NB4 (cell line): ENCODE measurements at regions not wholly inside any gene's neighbourhood (a gene's known extent, or its start where the extent isn't known, plus 50 kb on each side); places are given as distances from the start of the nearest gene placed in this dataset.

Experiments
- DNase-seq: peaks from one replicate; pipeline ENCODE4 v3.0.0; 2010; ENCODE audit warnings: low read depth
- H3K4me3 ChIP-seq: one replicate; pipeline ENCODE4 v1.5.1; 2011; ENCODE audit warnings: mild to moderate bottlenecking, low read depth, low read length, moderate library complexity
- CTCF ChIP-seq: IDR thresholded peaks from one replicate; pipeline ENCODE4 v1.5.1; 2012; ENCODE audit warnings: low read depth, low read length
- MAX ChIP-seq: IDR thresholded peaks from 2 replicates; pipeline ENCODE4 v1.6.1; 2011; ENCODE audit warnings: low read depth, low read length
- MYC ChIP-seq: IDR thresholded peaks from 2 replicates; pipeline ENCODE4 v1.6.1; 2011; ENCODE audit warnings: low read depth, low read length
- POLR2A ChIP-seq: IDR thresholded peaks from 2 replicates; pipeline ENCODE4 v1.6.1; 2011; ENCODE audit warnings: mild to moderate bottlenecking; ENCODE audit not compliant: insufficient read length; ENCODE audit errors: extremely low read depth

- DNase-seq = no peak
- no peak overlapping the region for H3K4me3 ChIP-seq
- TF ChIP-seq CTCF = no peak
- TF ChIP-seq POLR2A = no peak
- TF ChIP-seq MYC = no peak
- TF ChIP-seq MAX = no peak
Measured at GRCh38 chr2:52884761-52885352, 882.7 kb upstream of the CHAC2 start.

GRCh38 chr2:52882974-52883373 is 884.6 kb upstream of the CHAC2 start:
- TF ChIP-seq MYC (no peak), POLR2A (no peak), MAX (no peak), CTCF (no peak)
- H3K4me3 ChIP-seq = no peak overlapping the region
- no peak for DNase-seq

GRCh38 chr2:52881606-52882005 is 886.0 kb upstream of the CHAC2 start:
- no peak for DNase-seq
- H3K4me3 ChIP-seq = no peak overlapping the region
- TF ChIP-seq MAX (no peak), POLR2A (no peak), MYC (no peak), CTCF (no peak)

GRCh38 chr2:52880872-52881271 is 886.7 kb upstream of the CHAC2 start:
- TF ChIP-seq MYC (no peak), MAX (no peak), POLR2A (no peak), CTCF (no peak)
- no peak overlapping the region for H3K4me3 ChIP-seq
- DNase-seq = no peak

GRCh38 chr2:52879561-52879960 is 888.0 kb upstream of the CHAC2 start:
- TF ChIP-seq MAX = no peak
- no peak for TF ChIP-seq POLR2A
- TF ChIP-seq CTCF = no peak
- TF ChIP-seq MYC = no peak
- H3K4me3 ChIP-seq = no peak overlapping the region
- DNase-seq = no peak

- no peak for DNase-seq
- no peak overlapping the region for H3K4me3 ChIP-seq
- TF ChIP-seq POLR2A = no peak
- TF ChIP-seq MYC = no peak
- TF ChIP-seq MAX = no peak
- no peak for TF ChIP-seq CTCF
Measured at GRCh38 chr2:52877703-52878102, 889.9 kb upstream of the CHAC2 start.
